Stimulated activated CD4-positive, alpha-beta T cell treated with anti-CD3 and anti-CD28 coated beads, TNF-alpha, amount 100 ng/mL, for 48 hours (primary cell): ENCODE measurements at regions not wholly inside any gene's neighbourhood (a gene's known extent, or its start where the extent isn't known, plus 50 kb on each side); places are given as distances from the start of the nearest gene placed in this dataset.
"Not testable (repeated sequence)": the region's sequence is repeated elsewhere in the genome, so short reads cannot be mapped to it uniquely, and the experiment has no call there.

Experiments used
- DNase-seq, 3 donors: peaks; one replicate each; pipeline ENCODE4 v3.0.0-alpha.2; 2020; ENCODE audit warnings: low read depth in 3 of 3

DNA sequence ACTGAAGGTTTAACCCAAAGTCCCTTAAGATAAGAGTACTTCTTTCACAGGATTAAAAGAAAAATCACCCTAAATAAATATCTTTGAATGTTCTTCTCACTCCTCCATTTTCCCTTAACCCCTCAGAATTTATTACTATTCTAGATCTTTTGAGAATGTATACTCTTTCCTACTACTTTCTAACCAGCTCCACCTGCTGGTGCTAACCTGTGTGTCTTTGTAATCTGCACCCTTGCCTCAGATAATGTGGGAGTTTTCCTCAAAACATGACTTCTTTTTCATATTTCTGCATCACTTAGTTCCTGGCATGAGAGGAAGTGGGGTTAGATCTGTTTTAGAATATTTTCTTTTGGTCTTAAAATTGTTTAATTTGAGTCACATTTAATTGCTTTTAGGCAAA, 394.2 kb downstream of the BMP2 start:
- DNase-seq = no peak

DNA sequence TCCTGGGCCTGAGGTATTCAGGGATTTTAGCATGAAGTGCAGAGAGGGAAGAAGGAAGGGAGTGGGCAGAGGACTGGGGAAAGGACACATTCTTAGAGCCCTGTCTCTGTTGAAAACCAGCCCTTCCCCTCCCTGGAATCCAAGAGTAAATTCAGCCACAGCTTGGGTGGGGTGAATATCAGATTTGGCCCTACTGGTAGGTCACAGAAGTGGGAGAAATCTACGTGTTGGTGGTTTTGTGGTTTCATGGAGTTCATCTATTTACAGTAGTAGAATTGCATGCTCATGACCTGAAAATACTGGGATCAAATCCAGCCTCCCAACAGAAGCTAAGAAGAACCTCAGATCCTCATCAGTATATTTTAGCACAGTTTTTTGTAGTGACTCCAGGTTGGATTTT, 404.4 kb downstream of the BMP2 start:
- no peak for DNase-seq

DNA sequence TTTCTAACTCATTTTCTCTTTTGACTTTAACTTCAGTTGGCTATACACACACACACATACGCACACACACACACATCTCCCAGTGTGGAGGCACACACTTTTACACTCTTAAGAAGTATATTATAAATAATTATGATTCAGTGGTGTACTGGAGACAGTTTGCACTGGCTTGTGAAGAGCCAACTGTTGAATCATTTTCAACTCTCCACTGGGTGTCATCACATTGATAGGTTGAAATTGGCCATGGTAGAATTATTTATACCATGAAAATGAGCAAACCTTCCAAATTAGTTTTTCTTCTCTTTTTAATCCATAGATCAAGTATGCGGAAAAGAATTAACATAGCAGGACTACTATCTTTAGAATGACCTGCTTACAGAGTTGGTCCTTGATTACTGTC, 407.1 kb downstream of the BMP2 start:
- DNase-seq = no peak

DNA sequence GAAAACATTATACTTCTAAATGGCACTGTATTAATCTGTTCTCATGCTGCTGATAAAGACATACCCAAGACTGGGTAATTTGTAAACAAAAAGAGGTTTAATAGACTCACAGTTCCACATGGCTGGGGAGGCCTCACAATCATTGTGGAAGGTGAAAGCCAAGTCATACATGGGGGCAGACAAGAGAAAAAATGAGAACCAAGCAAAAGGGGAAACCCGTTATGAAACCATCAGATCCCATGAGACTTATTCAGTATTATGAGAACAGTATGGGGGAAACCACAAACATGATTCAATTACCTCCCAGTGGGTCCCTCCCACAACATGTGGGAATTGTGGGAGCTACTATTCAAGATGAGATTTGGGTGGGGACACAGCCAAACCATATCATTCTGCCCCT, 408.3 kb downstream of the BMP2 start:
- DNase-seq = not testable (repeated sequence)

DNA sequence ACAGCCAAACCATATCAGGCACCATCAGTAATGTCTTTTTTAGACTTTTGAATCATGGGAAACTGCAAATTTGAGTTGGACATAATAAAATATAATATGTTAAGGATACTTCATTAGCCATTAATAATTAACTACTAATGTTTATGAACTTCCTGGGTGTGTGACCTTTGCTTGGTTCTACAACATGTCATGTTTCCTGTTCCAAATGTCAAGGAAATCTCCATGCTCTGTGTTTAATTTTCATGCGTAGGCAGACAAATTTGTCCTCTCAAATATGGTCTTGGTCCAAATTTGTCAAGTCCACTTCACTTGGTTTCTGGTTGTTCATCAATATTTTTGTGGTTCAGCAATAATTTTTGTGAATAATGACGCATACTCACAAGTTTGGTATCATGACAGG, 410.5 kb downstream of the BMP2 start:
- no peak for DNase-seq

DNA sequence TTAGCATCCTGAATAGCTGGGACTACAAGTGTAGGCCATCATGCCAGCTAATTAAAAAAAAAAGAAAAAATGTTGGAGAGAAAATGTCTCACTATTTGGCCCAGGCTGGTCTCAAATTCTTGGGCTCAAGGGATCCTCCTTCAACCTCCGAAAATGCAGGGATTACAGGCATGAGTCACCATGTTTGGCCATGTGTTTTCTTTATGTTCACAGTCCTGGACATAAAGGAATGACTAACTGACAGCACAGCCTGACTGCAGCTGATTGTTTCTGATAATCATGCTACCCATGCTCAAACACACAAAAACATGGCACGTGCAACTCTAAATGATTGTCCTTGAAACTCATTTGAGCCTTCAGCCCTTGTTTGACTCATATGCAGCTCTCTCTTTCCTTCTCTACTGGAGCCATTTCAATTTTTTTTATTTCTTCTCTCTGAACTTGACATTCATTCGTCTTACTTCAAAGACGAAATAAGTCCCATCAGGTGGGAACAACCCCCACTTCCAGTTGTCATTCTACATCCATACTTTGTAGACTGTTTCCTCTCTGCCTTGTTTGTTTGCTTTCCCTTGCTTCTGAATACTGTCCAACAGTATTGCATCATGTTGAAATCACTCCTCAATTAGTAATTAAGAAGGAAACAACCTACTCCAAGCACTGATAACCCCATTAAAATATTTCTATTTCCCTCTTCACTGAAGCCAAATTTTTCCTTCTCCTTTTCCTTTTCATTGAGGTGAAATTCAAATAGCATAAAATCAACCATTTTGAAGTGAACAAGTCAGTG, 413.0 kb downstream of the BMP2 start:
- DNase-seq = no peak

DNA sequence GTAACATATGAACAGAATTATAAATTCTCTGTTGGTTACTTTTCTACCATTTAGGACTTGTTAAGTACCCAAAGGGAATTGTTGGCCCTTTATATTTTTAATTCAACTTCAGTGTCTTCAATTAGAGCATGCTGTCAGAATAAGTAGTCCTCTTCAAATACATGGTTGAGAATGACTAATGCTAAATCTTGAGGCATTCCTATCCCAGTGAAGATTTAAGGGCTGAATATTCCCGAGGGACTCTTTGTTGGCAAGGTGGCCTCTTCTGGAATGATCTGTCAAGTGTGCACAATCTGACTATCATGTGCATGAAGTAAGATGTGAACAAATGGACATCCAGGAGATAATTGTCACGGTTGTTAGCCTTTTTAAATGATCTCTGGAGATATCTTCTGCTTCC, 421.7 kb downstream of the BMP2 start:
- DNase-seq = no peak

DNA sequence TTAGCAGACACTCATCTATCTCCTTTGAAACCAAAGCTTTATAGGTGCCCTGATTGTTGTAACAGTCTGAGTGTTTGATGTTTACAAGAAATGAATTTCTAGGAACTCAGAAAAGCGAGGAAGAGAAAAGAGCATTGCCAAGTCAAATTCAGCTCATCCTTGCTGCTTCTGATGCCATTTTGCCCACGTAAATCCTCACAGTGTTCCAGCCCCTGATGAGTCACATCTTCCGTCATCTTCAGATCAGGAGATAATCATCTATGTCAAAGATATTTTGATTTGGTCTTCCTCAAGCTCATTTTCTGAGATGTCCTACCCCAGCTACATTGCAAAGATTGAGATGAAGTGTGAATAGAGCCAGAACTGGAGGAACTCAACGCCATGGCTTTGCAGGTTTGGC, 426.2 kb downstream of the BMP2 start:
- no peak for DNase-seq

DNA sequence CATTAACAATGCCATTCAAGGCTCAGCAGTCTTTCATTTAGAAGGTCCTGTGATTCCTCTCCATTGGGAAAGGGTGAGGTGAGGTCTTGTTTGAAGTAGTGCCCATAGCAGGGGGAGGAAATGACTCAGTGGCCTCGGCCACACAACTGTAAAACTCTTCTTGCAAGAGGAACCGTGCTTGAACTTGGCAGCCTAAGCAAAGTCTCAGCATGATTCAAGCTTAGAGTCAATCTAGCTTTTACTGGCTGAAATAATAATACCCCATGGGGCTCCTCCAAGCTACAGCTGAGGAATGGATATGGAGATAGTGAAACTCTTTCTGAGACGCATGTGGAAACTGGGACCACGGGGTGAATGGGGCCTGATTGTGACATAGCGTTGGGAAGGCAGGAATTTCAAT, 428.2 kb downstream of the BMP2 start:
- DNase-seq = no peak

DNA sequence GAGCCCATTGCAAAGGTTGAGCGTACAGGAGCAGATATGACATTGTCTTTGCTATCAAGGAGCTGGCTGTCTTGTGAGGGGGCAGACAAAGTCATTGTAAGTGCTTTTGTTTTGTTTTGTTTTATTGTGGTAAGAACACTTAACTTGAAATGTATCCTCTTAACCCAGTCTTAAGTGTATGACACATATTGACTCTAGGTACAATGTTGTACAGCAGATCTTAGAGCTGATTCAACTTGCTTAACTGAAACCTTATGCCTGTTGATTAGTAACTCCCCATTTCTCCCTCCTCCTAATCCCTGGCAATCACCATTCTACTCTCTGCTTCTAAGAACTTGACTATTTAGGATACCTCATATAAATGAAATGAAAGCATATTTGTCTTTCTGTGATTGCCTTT, 429.0 kb downstream of the BMP2 start:
- DNase-seq = no peak

DNA sequence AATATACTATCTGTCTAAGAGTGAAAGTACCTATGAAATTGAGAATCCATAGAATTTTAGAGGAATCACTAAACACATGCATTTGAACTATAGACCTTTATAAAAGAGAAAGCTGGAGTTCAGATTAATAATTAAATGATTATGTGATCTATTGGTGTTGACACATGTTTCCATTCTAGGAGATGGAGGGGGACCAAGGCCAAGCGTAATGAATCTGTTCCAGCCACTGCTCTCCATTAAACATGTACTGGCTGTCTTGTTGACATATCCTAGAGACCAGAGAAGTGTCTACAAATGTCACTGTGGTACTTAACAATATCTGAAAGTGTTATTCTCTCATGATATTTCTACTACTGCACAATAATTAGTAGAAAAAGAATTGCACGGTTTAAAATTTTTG, 432.4 kb downstream of the BMP2 start:
- no peak for DNase-seq

DNA sequence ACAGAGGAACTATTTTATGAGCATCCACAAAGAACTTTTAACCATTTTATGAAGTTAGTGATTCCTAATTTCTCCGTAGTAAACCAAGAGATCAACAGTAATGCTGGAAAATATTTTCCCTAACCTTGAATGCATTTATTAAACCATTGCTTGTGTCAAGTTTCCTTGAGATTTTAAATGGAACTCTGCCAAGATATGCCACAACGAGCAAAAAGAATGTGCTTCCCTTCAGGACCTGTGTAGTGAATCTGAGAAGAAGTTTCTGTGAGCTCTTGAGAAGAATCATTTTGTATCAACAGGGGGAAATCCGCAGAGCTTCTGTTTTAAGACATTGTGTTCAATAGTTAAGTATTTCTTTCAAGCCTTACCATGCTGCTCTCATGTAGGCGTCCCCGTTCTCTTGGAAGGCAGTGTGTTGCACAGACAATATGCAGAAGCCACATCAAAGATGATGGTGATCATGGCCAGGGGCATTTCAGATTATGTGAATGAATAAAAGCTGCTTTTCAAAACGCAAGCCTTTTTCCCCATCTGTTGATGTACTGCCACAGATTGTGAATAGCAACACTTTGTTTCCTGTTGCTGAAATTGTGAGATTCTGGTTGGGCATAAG, 439.8 kb downstream of the BMP2 start:
- DNase-seq = no peak

DNA sequence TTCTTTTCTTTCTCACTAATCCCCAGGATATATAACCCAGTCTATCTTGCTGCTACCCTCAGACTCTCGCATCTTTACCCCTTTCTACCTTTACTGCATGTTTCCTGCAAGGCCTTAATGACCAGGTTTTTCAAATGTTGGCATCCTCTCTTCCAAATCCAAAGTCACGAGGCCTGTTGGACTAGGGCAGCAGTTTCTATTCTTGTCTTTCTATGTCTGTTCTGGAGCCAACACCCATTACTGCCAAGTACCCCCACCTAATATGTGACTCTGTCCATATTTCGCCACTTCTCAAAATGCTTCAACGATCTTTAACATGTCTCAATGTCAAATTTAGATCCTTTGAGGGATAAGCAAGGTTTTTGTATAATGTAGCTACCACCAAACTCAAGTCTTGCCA, 443.4 kb downstream of the BMP2 start:
- no peak for DNase-seq

DNA sequence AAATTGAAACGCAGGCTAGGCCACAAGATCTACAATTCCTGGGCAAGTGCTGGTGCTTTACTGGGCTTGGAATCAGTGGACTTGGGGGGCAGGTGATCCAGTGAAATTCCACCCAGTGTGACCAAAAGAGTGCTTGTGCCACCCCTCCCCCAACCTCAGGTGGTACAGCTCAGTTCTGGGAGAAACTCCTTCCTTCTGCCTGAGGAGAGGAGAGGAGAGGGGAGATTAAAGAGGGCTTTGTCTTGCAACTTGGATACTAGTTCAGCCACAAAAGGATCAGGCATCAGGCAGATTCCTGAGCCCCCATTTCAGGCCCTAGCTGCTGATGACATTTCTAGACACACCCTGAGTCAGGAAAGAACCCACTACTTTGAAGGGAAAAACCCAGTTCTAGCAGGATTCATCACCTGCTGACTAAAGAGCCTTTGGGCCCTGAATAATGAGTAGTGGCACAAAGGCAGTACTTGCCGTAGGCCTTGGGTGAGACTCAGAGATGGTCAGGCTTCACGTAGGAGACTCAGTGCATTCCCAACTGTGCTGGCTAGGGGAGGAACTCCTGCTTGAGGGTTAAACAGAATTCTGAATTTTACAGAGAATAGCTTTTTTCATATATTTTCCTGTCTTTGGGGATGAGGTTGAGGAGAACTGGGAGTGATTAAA, 446.7 kb downstream of the BMP2 start:
- no peak for DNase-seq

DNA sequence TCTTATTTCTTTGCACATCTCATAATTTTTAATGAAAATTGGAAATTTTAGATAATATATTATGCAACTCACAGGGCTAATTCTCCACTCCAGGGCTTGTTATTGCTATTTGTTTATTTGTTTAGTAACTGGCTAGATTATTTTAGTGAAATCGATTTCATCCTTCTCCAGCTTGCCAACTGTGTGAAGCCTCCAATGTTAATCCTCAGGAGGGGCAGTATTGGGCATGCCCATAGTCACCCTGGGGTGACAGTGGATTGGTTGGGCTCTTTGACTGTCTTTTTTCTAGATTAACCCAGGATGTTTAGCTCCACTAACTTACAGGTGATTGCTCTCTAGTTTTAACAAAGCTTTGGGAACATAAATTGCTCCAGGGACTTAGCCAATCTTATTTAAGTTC, 450.1 kb downstream of the BMP2 start:
- DNase-seq = no peak

DNA sequence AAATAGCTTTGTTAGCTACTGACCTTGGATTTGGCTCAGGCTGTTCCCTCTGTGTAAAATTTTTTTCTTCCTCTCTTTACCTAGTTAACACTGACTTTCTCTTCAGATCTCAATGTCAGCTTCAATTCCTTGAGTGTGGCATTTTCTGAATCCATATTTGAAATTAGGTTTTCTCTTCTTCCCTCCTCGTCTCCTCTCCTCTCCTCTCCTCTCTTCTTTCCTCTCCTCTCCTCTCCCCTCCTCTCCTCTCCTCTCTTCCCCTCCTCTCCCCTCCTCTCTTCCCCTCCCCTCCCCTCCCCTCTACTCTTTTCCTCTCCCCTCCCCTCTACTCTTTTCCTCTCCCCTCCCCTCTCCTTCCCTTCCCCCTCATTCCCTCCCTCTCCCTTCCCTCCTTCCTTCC, 453.3 kb downstream of the BMP2 start:
- no peak for DNase-seq

DNA sequence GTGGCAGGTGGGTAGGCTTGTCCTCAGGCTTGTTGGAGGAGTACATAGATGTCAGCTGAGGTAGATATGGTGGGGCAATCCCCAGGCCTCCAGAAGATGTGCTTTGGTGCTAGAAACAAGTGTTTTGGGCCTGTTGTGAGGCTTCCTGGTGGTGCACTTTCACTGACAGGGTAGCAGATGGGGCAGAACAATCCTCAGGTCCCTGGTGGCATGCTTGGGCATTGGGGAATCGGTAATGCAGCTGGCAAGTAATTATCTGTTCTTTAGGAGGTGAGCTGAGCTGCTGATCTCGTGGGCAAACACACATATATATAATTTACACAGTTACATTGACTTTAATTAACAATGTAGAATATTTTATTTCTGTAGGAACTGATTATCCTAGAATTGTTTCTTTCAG, 458.7 kb downstream of the BMP2 start:
- DNase-seq = no peak

DNA sequence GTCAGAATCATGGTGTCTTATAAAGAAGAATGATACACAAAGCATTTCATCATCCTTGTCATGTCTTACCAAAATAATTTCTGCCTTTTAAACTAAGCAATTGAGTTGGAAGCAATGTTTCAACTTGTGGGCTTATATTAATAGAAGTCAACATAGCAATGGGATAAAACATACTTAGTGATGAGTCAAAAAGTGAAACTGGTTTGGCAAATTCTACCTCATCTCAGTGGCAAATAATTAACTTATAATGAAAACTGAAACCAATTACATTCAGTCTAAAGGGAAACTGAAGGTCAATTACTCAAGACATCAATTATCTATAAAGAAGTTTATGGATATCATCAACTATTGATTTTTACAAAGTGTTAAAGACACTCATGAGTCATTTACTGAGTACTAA, 463.8 kb downstream of the BMP2 start:
- no peak for DNase-seq

DNA sequence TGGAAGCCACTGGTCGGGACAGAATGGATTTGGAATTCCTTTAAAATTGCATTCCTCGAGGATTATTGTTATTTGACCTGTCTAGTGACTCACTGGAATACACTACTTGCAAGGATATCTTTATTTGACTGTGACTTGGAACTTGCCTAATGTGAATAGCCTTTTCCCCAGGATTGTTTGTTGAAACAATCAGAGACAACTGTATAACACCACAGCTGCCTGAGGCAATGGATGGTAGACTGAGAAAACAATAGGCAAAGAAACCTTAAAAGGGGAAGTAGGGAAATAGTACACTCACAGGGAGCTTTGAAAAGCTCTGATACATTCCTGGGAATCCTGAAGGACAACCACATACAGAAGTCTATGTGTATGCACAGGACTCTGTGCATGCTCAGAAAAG, 465.3 kb downstream of the BMP2 start:
- DNase-seq = no peak

DNA sequence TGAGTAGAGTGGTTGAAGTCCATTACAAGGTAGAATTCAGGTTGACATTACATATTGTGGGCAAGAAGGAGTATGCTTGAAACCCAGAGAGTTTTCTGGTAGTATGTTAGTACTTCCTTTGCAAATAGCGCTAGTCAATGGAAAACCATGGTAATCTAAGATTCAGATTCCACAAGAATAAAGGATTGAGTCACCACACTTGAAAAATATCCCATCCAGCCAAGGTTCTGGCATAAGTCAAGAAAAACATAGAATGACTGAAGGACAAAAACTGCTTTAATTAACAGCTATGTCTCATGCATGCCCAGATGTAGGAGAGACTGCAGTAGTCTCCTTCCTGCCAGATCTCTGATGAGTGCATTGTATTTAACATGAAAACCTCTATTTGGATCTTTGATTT, 469.8 kb downstream of the BMP2 start:
- no peak for DNase-seq

DNA sequence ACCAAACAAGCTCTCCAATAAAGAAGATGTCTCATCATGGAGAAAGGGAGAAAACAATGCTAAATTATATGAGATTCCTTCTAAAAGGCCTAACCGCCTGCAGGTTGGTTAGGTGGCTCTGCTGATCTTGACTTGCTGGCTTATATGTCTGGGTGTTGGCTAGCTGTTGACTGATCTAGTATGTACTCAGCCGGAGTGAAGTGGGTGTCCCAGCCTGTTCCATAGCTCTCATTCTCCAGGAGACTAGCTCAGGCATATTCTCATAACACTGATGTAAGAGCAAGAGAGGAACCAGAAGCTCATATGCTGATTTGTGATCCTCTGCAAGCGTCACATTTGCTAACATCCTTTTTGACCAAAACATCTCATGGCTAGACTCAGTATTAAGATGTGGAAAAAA, 473.0 kb downstream of the BMP2 start:
- no peak for DNase-seq

DNA sequence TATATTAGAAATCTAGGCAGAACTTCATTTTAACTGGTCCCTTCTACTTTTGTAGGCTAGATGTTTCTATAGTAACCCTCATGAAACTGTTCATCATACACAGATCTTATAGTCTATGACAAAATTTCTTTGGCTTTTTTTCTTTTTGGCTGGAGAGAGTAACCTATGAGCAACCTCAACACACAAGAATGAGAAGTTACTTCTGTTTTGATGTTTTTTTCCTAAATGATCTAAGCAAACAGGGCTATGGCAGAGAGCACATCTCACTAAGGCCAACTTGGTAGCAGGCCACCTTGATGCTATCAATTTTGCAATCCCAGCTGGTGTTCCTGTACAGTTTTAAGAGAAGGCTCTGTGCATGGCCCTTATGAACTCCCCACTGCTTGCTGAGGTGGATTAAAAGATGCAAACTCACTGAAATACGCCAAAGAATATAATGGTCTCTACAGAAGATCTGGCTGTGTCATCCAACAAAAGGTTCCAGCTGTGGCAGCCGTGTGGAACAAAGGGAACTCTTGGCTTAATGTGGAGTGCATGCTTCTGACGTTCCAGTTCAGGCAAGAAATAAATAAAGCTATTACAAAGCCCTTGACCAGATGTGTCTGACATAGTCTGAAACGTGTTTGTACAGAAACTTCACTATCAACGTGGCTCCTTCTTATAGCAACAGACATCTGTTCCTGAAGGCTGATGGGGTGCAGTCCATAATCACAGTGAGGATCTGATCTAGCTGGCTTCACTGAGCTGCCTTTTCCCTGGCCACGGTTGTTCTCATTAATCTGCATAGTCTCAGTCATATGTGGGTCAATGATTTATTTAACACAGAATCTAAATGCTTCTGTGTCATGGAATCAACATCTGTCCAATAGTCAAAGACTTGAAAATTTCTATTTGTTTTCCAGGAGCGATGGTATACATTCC, 481.1 kb downstream of the BMP2 start:
- no peak for DNase-seq
